HepG2 (cell line): ENCODE measurements at regions not wholly inside any gene's neighbourhood (a gene's known extent, or its start where the extent isn't known, plus 50 kb on each side); places are given as distances from the start of the nearest gene placed in this dataset.

ENCODE experiments used
- CREB1 ChIP-seq, 2 experiments: fragments of 450-650 bp in 1 of 2; IDR thresholded peaks; 2 replicates each; pipeline ENCODE4 v1.6.1; 2016 to 2017; ENCODE audit warnings: control low read depth in 1 of 2, mild to moderate bottlenecking in 1 of 2, missing compliant biosample characterization in 1 of 2, missing genetic modification characterization in 1 of 2
- DBP ChIP-seq: sonication (generic); formaldehyde crosslinking; IDR thresholded peaks from 2 replicates; pipeline ENCODE4 v1.4.0; 2020; ENCODE audit warnings: missing genetic modification reagents; ENCODE audit errors: not compliant biosample characterization
- EED ChIP-seq: sonication (generic); formaldehyde crosslinking; IDR thresholded peaks from 2 replicates; pipeline ENCODE4 v1.5.0; 2020; ENCODE audit warnings: mild to moderate bottlenecking, missing genetic modification reagents
- GABPB1 ChIP-seq: IDR thresholded peaks from 2 replicates; pipeline ENCODE4 v1.6.1; 2016; ENCODE audit warnings: mild to moderate bottlenecking, missing genetic modification reagents, moderate library complexity, missing compliant biosample characterization
- JARID2 ChIP-seq: sonication (generic); formaldehyde crosslinking; IDR thresholded peaks from 2 replicates; pipeline ENCODE4 v1.8.1; 2023; ENCODE audit warnings: missing genetic modification reagents, inconsistent platforms; ENCODE audit not compliant: insufficient replicate concordance
- MEF2D ChIP-seq: sonication (generic); formaldehyde crosslinking; IDR thresholded peaks from 2 replicates; pipeline ENCODE4 v1.5.1; 2020; ENCODE audit warnings: mild to moderate bottlenecking, missing genetic modification reagents
- NAIF1 ChIP-seq: sonication (generic); formaldehyde crosslinking; IDR thresholded peaks from 2 replicates; pipeline ENCODE4 v1.5.0; 2020; ENCODE audit warnings: mild to moderate bottlenecking, missing genetic modification reagents, borderline replicate concordance
- TFDP2 ChIP-seq: sonication (generic); formaldehyde crosslinking; IDR thresholded peaks from 2 replicates; pipeline ENCODE4 v1.4.0; 2020; ENCODE audit warnings: missing genetic modification reagents
- ZNF687 ChIP-seq: sonication (generic); formaldehyde crosslinking; IDR thresholded peaks from 2 replicates; pipeline ENCODE4 v1.5.1; 2020; ENCODE audit warnings: mild to moderate bottlenecking, missing genetic modification reagents, moderate library complexity

DNA sequence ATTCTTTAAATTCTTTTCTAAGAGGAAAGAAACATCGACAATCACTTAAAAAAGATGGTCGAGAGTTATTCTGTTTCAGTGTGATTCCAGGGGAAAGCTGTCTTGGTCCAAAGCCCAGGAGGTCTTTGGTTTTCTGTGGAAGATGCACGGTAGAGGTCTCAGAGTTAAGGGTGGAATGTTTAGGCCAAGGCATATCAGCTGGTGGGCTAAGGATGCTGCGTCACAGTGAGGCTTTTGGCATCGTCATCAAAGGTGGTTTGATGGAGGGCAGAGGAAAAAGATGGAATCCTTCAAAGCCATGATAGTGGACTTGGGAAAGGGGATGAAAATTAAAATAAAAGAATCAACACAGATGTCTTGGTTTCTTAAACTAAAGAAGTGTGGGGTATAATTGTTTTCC lies 137.3 kb upstream of the ANKH start (continued):
- TF ChIP-seq ZNF687 (CRISPR knock-in tag) (peak; percentile 0; the same call in 1 of the 2 replicates), MEF2D (CRISPR knock-in tag) (0 out of 2 replicates have a peak, but pooled peaks have one; percentile 10), NAIF1 (CRISPR knock-in tag) (peak; percentile 19; the same call in 1 of the 2 replicates), JARID2 (CRISPR knock-in tag) (no peak), TFDP2 (0 out of 2 replicates have a peak, but pooled peaks have one; percentile 0), EED (CRISPR knock-in tag) (no peak), DBP (CRISPR knock-in tag) (no peak), CREB1 (IDR thresholded peaks at IDR 0.05) (peak; percentile 12; the same call in 1 of the 2 replicates), CREB1 (CRISPR knock-in tag; IDR thresholded peaks at IDR 0.05) (no peak; the same call in 1 of the 2 replicates), GABPB1 (CRISPR knock-in tag) (peak; percentile 1; the same call in 1 of the 2 replicates)
